ENCODE measurements at regions not wholly inside any gene's neighbourhood (a gene's known extent, or its start where the extent isn't known, plus 50 kb on each side); places are given as distances from the start of the nearest gene placed in this dataset.

DNA sequence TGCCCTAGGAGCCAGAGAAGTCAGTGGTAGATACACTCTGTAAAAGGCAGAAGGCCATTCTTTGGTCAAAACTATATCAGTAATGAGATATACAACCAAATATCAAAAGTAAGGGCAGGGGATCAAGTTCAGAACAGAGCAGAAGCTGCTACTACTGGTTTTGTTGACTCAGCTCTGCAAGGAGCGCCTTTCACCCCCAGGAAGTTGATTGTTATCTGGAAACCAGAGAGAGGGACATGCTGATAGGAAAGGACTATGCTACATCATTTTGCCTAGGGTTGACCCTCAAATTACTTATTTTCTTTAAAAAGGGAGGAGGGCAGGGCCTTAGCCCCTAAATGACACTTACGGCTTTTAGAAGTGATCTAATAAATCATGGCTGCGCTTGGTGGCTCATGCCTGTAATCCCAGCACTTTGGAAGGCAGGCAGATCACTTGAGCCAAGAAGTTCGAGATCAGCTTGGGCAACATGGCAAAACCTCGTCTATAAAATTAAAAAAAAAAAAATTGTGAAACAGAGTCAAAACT is 194.0 kb downstream of the KLHL28 start:
- TF ChIP-seq, protein P1, sequence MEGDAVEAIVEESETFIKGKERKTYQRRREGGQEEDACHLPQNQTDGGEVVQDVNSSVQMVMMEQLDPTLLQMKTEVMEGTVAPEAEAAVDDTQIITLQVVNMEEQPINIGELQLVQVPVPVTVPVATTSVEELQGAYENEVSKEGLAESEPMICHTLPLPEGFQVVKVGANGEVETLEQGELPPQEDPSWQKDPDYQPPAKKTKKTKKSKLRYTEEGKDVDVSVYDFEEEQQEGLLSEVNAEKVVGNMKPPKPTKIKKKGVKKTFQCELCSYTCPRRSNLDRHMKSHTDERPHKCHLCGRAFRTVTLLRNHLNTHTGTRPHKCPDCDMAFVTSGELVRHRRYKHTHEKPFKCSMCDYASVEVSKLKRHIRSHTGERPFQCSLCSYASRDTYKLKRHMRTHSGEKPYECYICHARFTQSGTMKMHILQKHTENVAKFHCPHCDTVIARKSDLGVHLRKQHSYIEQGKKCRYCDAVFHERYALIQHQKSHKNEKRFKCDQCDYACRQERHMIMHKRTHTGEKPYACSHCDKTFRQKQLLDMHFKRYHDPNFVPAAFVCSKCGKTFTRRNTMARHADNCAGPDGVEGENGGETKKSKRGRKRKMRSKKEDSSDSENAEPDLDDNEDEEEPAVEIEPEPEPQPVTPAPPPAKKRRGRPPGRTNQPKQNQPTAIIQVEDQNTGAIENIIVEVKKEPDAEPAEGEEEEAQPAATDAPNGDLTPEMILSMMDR (IDR thresholded peaks at IDR 0.05), result no peak
- TF ChIP-seq POLR2A (IDR thresholded peaks at IDR 0.05), result no peak

Measured in Peyer's patch (tissue), 4 donors.